Astrocyte (in vitro differentiated cells and primary cell): ENCODE measurements at regions not wholly inside any gene's neighbourhood (a gene's known extent, or its start where the extent isn't known, plus 50 kb on each side); places are given as distances from the start of the nearest gene placed in this dataset.

Experiments
- DNase-seq: peaks from one replicate; pipeline ENCODE4 v3.0.0-alpha.2; 2010; ENCODE audit warnings: low read depth
- FAIRE-seq: peaks from 2 replicates; lab custom pipeline; 2011; peaks lifted over from hg19 to GRCh38; lab: Jason Lieb, UNC
- H2AFZ ChIP-seq: 2 replicates; pipeline ENCODE4 v1.6.0; 2012; ENCODE audit warnings: low read depth, low read length, inconsistent platforms
- H3K27ac ChIP-seq: 2 replicates; pipeline ENCODE4 v1.5.1; 2011; ENCODE audit warnings: low read depth, low read length, inconsistent platforms
- H3K27me3 ChIP-seq: 2 replicates; pipeline ENCODE4 v1.6.0; 2011; ENCODE audit warnings: low read length, inconsistent platforms; ENCODE audit not compliant: insufficient read depth
- H3K36me3 ChIP-seq: 2 replicates; pipeline ENCODE4 v1.5.1; 2011; ENCODE audit warnings: low read length, inconsistent platforms; ENCODE audit not compliant: insufficient read depth
- H3K4me1 ChIP-seq: 2 replicates; pipeline ENCODE4 v1.5.1; 2011; ENCODE audit warnings: low read length, inconsistent platforms; ENCODE audit not compliant: insufficient read depth
- H3K4me2 ChIP-seq: 2 replicates; pipeline ENCODE4 v1.6.0; 2012; ENCODE audit warnings: low read length, inconsistent platforms
- H3K4me3 ChIP-seq: 2 replicates; pipeline ENCODE4 v1.5.1; 2011; ENCODE audit warnings: low read depth, mild to moderate bottlenecking, low read length, inconsistent platforms; ENCODE audit not compliant: insufficient read depth
- H3K79me2 ChIP-seq: 2 replicates; pipeline ENCODE4 v1.6.0; 2012; ENCODE audit warnings: mild to moderate bottlenecking, low read length, inconsistent platforms; ENCODE audit not compliant: insufficient read depth
- H3K9ac ChIP-seq: 2 replicates; pipeline ENCODE4 v1.6.0; 2012; ENCODE audit warnings: mild to moderate bottlenecking, low read length, inconsistent platforms
- H3K9me3 ChIP-seq: 2 replicates; pipeline ENCODE4 v1.5.1; 2012; ENCODE audit warnings: low read depth, mild to moderate bottlenecking, low read length, inconsistent platforms; ENCODE audit not compliant: insufficient read depth
- H4K20me1 ChIP-seq: 2 replicates; pipeline ENCODE4 v1.6.0; 2012; ENCODE audit warnings: low read length, inconsistent platforms; ENCODE audit not compliant: insufficient read depth
- H3K27ac Mint-ChIP-seq: one replicate; pipeline ENCODE4 v1.8.0; 2021; ENCODE audit warnings: mild to moderate bottlenecking, mixed read lengths; ENCODE audit not compliant: unreplicated experiment
- H3K27me3 Mint-ChIP-seq: one replicate; pipeline ENCODE4 v1.8.0; 2021; ENCODE audit warnings: low read depth, mixed read lengths; ENCODE audit not compliant: unreplicated experiment
- H3K36me3 Mint-ChIP-seq: one replicate; pipeline ENCODE4 v1.8.0; 2021; ENCODE audit warnings: low read depth, mixed read lengths; ENCODE audit not compliant: unreplicated experiment
- H3K4me1 Mint-ChIP-seq: one replicate; pipeline ENCODE4 v1.8.0; 2021; ENCODE audit warnings: low read depth, mixed read lengths; ENCODE audit not compliant: unreplicated experiment
- H3K4me3 Mint-ChIP-seq: one replicate; pipeline ENCODE4 v1.8.0; 2021; ENCODE audit warnings: mild to moderate bottlenecking, moderate library complexity, mixed read lengths; ENCODE audit not compliant: unreplicated experiment
- H3K9me3 Mint-ChIP-seq: one replicate; pipeline ENCODE4 v1.8.0; 2021; ENCODE audit warnings: mild to moderate bottlenecking, mixed read lengths; ENCODE audit not compliant: unreplicated experiment
- EZH2 ChIP-seq: IDR thresholded peaks from 2 replicates; pipeline ENCODE4 v1.6.1; 2012; ENCODE audit warnings: mild to moderate bottlenecking, low read length, inconsistent platforms; ENCODE audit not compliant: insufficient read depth
- TF ChIP-seq, protein P1 (sequence below): IDR thresholded peaks from 2 replicates; pipeline ENCODE4 v1.5.1; 2011; ENCODE audit warnings: low read depth, mild to moderate bottlenecking, inconsistent platforms, low read length, moderate library complexity; ENCODE audit not compliant: insufficient read depth

DNA sequence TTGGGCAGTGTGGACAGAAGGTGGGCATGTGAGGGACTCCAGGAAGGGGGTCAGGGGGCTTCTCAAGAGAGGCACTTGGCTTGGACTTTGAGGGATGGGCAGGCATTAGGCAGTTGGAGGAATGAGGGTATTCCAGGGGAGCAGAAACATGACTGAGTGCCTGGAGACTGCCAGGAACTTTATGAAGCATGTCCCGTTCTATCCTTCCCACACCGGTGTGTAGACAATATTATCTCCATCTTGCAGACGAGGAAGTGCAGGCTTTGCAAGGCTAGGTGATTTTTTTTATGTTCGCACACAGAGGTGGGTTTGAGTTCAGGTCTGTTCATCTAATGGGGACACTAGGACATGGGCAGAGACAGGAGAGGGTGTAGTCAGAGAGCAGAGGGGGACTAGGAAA, 162.7 kb downstream of the RPS24 start:
- H3K4me1 ChIP-seq, result peaks cover 8% of the 10 kb centered on the region
- H3K9ac ChIP-seq, result no peak overlapping the region
- H3K36me3 Mint-ChIP-seq, result no peaks in the 10 kb centered on the region
- H2AFZ ChIP-seq, result no peak overlapping the region
- no peak overlapping the region for H3K4me3 Mint-ChIP-seq
- FAIRE-seq (no peak), DNase-seq (no peak)
- no peak overlapping the region for H3K4me2 ChIP-seq
- H3K9me3 ChIP-seq, result peaks cover 6% of the 10 kb centered on the region
- H3K79me2 ChIP-seq, result no peaks in the 10 kb centered on the region
- H3K27me3 ChIP-seq, result peaks cover 28% of the 10 kb centered on the region
- no peaks in the 10 kb centered on the region for H3K4me1 Mint-ChIP-seq
- H3K36me3 ChIP-seq, result no peaks in the 10 kb centered on the region
- no peak overlapping the region for H3K4me3 ChIP-seq
- H3K27ac Mint-ChIP-seq, result no peak overlapping the region
- H3K27me3 Mint-ChIP-seq, result peaks cover 33% of the 10 kb centered on the region
- H3K9me3 Mint-ChIP-seq, result peaks cover 5% of the 10 kb centered on the region
- H3K27ac ChIP-seq, result no peak overlapping the region
- no peaks in the 10 kb centered on the region for H4K20me1 ChIP-seq
- no peak for TF ChIP-seq EZH2
- TF ChIP-seq, protein P1, sequence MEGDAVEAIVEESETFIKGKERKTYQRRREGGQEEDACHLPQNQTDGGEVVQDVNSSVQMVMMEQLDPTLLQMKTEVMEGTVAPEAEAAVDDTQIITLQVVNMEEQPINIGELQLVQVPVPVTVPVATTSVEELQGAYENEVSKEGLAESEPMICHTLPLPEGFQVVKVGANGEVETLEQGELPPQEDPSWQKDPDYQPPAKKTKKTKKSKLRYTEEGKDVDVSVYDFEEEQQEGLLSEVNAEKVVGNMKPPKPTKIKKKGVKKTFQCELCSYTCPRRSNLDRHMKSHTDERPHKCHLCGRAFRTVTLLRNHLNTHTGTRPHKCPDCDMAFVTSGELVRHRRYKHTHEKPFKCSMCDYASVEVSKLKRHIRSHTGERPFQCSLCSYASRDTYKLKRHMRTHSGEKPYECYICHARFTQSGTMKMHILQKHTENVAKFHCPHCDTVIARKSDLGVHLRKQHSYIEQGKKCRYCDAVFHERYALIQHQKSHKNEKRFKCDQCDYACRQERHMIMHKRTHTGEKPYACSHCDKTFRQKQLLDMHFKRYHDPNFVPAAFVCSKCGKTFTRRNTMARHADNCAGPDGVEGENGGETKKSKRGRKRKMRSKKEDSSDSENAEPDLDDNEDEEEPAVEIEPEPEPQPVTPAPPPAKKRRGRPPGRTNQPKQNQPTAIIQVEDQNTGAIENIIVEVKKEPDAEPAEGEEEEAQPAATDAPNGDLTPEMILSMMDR, result no peak

DNA sequence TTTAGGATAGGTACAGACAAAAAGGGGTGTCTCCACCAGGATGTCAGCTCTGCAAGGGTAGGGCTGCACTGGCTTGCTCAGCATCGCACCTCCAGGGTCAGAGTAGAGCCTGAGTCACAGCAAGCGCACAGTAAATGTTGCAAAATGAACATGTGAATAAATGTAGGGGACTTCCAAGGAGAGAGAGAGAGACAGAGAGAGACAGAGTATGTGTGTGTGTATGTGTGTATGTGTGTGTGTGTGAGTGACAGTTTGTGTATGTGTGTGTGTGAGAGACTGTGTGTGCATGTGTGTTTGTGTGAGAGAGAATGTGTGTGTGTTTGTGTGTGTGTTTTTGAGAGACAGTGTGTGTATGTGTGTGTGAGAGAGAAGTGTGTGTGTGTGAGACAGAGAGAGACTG, 163.3 kb downstream of the RPS24 start:
- DNase-seq, result peak; percentile 51
- H3K27ac ChIP-seq, result no peak overlapping the region

More for the DNA sequence above, 163.3 kb downstream of the RPS24 start:
- peak; percentile 5 for FAIRE-seq
- no peaks in the 10 kb centered on the region for H4K20me1 ChIP-seq
- no peak overlapping the region for H3K4me3 Mint-ChIP-seq
- H3K4me1 Mint-ChIP-seq, result no peaks in the 10 kb centered on the region
- no peak overlapping the region for H3K4me3 ChIP-seq
- H3K36me3 ChIP-seq, result no peaks in the 10 kb centered on the region
- peaks cover 30% of the 10 kb centered on the region for H3K27me3 ChIP-seq
- no peaks in the 10 kb centered on the region for H3K79me2 ChIP-seq
- no peak overlapping the region for H2AFZ ChIP-seq
- peaks cover 3% of the 10 kb centered on the region for H3K36me3 Mint-ChIP-seq
- peaks cover 6% of the 10 kb centered on the region for H3K9me3 ChIP-seq
- no peak overlapping the region for H3K9ac ChIP-seq
- no peak overlapping the region for H3K4me2 ChIP-seq
- H3K4me1 ChIP-seq, result peaks cover 8% of the 10 kb centered on the region
- no peak overlapping the region for H3K27ac Mint-ChIP-seq
- TF ChIP-seq, protein P1, result no peak
- no peak for TF ChIP-seq EZH2
- peaks cover 5% of the 10 kb centered on the region for H3K9me3 Mint-ChIP-seq
- H3K27me3 Mint-ChIP-seq, result peaks cover 35% of the 10 kb centered on the region
